ENCODE measurements at regions not wholly inside any gene's neighbourhood (a gene's known extent, or its start where the extent isn't known, plus 50 kb on each side); places are given as distances from the start of the nearest gene placed in this dataset.

GRCh38 chr20:6892724-6893123 is 125.2 kb downstream of the BMP2 start:
- TF ChIP-seq CTCF (conservative IDR thresholded peaks at IDR 0.05) (no peak), ZFX (IDR thresholded peaks at IDR 0.05) (no peak)
